ENCODE measurements at regions not wholly inside any gene's neighbourhood (a gene's known extent, or its start where the extent isn't known, plus 50 kb on each side); places are given as distances from the start of the nearest gene placed in this dataset.

DNA sequence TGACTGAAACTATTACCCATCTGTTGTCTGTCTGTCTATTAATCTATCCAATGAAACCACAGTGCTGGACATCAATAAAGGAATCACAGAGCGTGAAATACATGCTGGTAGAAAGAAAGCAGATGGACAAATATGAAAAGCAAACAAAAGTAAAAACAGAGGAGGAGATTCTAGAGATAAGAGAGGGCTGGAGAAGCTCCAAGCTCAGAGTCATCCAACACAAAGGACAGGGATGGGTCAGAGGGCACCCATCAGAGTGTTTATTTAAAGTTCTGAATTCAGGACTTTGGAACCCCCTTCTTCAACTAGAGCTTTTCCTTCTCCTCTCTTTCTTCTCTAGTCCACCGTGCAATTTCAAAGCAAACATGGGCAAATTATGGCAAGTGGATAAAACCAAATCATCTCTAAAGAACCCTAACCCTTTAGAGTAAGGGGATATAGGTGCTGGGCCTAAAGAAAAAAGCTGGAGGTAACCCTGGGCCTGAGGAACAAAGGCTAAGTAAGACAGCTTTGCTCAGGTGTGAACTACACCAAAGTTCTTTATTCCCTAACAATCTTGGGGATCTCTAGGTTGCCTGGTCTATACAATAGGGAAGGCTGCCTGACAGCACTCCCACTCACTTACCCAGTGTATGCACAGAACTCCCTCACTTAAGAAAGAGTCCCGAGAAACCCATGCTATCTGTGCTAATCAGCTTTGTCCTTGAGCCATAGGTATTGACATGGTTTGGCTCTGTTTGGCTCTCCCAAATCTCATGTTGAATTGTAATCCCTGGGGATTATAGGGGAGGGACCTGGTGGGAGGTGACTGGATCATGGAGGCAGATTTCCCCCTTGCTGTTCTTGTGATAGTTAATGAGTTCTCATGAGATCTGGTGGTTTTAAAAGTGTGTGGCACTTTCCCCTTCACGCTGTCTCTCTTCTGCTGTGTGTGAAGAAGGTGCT, 97.0 kb downstream of the BAMBI start:
- Histone ChIP-seq H3K36me3 (ENCODE audit: insufficient read depth, insufficient read length, low read length) (no peaks in the 10 kb centered on the region), H3K9me3 (ENCODE audit: insufficient read depth, low read length) (peaks cover 17% of the 10 kb centered on the region), H3K27me3 (ENCODE audit: insufficient read depth, insufficient read length) (no peaks in the 10 kb centered on the region), H3K4me1 (ENCODE audit: insufficient read depth, insufficient read length) (no peaks in the 10 kb centered on the region), H3K4me3 (ENCODE audit: insufficient read length, low read depth) (no peak overlapping the region), H3K9ac (ENCODE audit: insufficient read length, low read depth) (no peak overlapping the region)
- DNase-seq (ENCODE audit: low read depth, low spot score): no peak
- no peak for TF ChIP-seq YY1 (IDR thresholded peaks at IDR 0.05; ENCODE audit: insufficient read depth, insufficient read length)
- no peak for TF ChIP-seq SUZ12 (IDR thresholded peaks at IDR 0.05; ENCODE audit: extremely low read depth, insufficient read depth, insufficient read length)
- no peak for TF ChIP-seq ZNF274 (IDR thresholded peaks at IDR 0.05; ENCODE audit: low read depth, low read length)

- H3K36me3 ChIP-seq (ENCODE audit: insufficient read depth, insufficient read length, low read length): no peaks in the 10 kb centered on the region
- TF ChIP-seq SUZ12 (IDR thresholded peaks at IDR 0.05; ENCODE audit: extremely low read depth, insufficient read depth, insufficient read length): no peak
- TF ChIP-seq YY1 (IDR thresholded peaks at IDR 0.05; ENCODE audit: insufficient read depth, insufficient read length): no peak
- no peak for TF ChIP-seq ZNF274 (IDR thresholded peaks at IDR 0.05; ENCODE audit: low read depth, low read length)
- H3K4me3 ChIP-seq (ENCODE audit: insufficient read length, low read depth): no peak overlapping the region
- H3K9me3 ChIP-seq (ENCODE audit: insufficient read depth, low read length): peaks cover 11% of the 10 kb centered on the region
- H3K4me1 ChIP-seq (ENCODE audit: insufficient read depth, insufficient read length): no peaks in the 10 kb centered on the region
- H3K9ac ChIP-seq (ENCODE audit: insufficient read length, low read depth): no peak overlapping the region
- no peaks in the 10 kb centered on the region for H3K27me3 ChIP-seq (ENCODE audit: insufficient read depth, insufficient read length)
- no peak for DNase-seq (ENCODE audit: low read depth, low spot score)
Measured at GRCh38 chr10:28775773-28776172, 98.5 kb downstream of the BAMBI start.

GRCh38 chr10:28776519-28776918, 99.2 kb downstream of the BAMBI start:
- Histone ChIP-seq H3K4me3 (ENCODE audit: insufficient read length, low read depth) (no peak overlapping the region), H3K27me3 (ENCODE audit: insufficient read depth, insufficient read length) (no peaks in the 10 kb centered on the region), H3K9ac (ENCODE audit: insufficient read length, low read depth) (no peak overlapping the region), H3K4me1 (ENCODE audit: insufficient read depth, insufficient read length) (no peaks in the 10 kb centered on the region), H3K9me3 (ENCODE audit: insufficient read depth, low read length) (0 out of 2 replicates have a peak, but pooled peaks cover 4% of the 10 kb centered on the region), H3K36me3 (ENCODE audit: insufficient read depth, insufficient read length, low read length) (no peaks in the 10 kb centered on the region)
- TF ChIP-seq ZNF274 (IDR thresholded peaks at IDR 0.05; ENCODE audit: low read depth, low read length) (no peak), YY1 (IDR thresholded peaks at IDR 0.05; ENCODE audit: insufficient read depth, insufficient read length) (no peak), SUZ12 (IDR thresholded peaks at IDR 0.05; ENCODE audit: extremely low read depth, insufficient read depth, insufficient read length) (no peak)
- no peak for DNase-seq (ENCODE audit: low read depth, low spot score)

DNA sequence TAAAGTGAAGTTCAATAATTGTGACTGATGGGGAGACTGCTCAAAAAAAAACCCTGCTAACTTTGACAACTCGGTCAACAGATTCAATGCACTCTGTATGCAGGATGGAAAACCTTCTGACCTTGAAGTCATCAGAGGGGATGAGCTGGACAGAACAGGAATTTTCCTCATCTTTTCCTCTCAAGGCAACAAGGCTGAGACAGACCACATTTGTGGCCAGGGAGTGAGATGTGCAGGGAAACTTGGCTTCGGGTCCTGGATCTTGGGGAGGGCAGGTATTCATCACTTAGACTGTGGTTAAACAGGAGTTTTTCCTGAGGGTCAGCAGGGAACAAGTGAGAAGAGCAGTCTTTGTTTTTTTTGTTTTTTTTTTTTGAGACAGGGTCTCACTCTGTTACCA, 100.6 kb downstream of the BAMBI start:
- H3K4me1 ChIP-seq (ENCODE audit: insufficient read depth, insufficient read length): no peaks in the 10 kb centered on the region
- H3K4me3 ChIP-seq (ENCODE audit: insufficient read length, low read depth): no peak overlapping the region
- H3K27me3 ChIP-seq (ENCODE audit: insufficient read depth, insufficient read length): no peaks in the 10 kb centered on the region
- no peak for DNase-seq (ENCODE audit: low read depth, low spot score)
- TF ChIP-seq SUZ12 (IDR thresholded peaks at IDR 0.05; ENCODE audit: extremely low read depth, insufficient read depth, insufficient read length): no peak
- no peak for TF ChIP-seq YY1 (IDR thresholded peaks at IDR 0.05; ENCODE audit: insufficient read depth, insufficient read length)
- TF ChIP-seq ZNF274 (IDR thresholded peaks at IDR 0.05; ENCODE audit: low read depth, low read length): no peak
- no peaks in the 10 kb centered on the region for H3K36me3 ChIP-seq (ENCODE audit: insufficient read depth, insufficient read length, low read length)
- 0 out of 2 replicates have a peak, but pooled peaks cover 1% of the 10 kb centered on the region for H3K9me3 ChIP-seq (ENCODE audit: insufficient read depth, low read length)
- no peak overlapping the region for H3K9ac ChIP-seq (ENCODE audit: insufficient read length, low read depth)

GRCh38 chr10:28778524-28778923, 101.2 kb downstream of the BAMBI start:
- Histone ChIP-seq H3K4me1 (ENCODE audit: insufficient read depth, insufficient read length) (peaks cover 2% of the 10 kb centered on the region), H3K9ac (ENCODE audit: insufficient read length, low read depth) (no peak overlapping the region), H3K36me3 (ENCODE audit: insufficient read depth, insufficient read length, low read length) (no peaks in the 10 kb centered on the region), H3K27me3 (ENCODE audit: insufficient read depth, insufficient read length) (no peaks in the 10 kb centered on the region), H3K9me3 (ENCODE audit: insufficient read depth, low read length) (no peaks in the 10 kb centered on the region), H3K4me3 (ENCODE audit: insufficient read length, low read depth) (no peak overlapping the region)
- DNase-seq (ENCODE audit: low read depth, low spot score): no peak
- TF ChIP-seq SUZ12 (IDR thresholded peaks at IDR 0.05; ENCODE audit: extremely low read depth, insufficient read depth, insufficient read length) (no peak), YY1 (IDR thresholded peaks at IDR 0.05; ENCODE audit: insufficient read depth, insufficient read length) (no peak), ZNF274 (IDR thresholded peaks at IDR 0.05; ENCODE audit: low read depth, low read length) (no peak)

GRCh38 chr10:28781296-28781695, 104.0 kb downstream of the BAMBI start:
- TF ChIP-seq SUZ12 (IDR thresholded peaks at IDR 0.05; ENCODE audit: extremely low read depth, insufficient read depth, insufficient read length): no peak
- TF ChIP-seq YY1 (IDR thresholded peaks at IDR 0.05; ENCODE audit: insufficient read depth, insufficient read length): no peak
- no peak for TF ChIP-seq ZNF274 (IDR thresholded peaks at IDR 0.05; ENCODE audit: low read depth, low read length)
- DNase-seq (ENCODE audit: low read depth, low spot score): no peak
- no peak overlapping the region for H3K9ac ChIP-seq (ENCODE audit: insufficient read length, low read depth)
- H3K9me3 ChIP-seq (ENCODE audit: insufficient read depth, low read length): no peaks in the 10 kb centered on the region
- no peaks in the 10 kb centered on the region for H3K36me3 ChIP-seq (ENCODE audit: insufficient read depth, insufficient read length, low read length)
- H3K4me1 ChIP-seq (ENCODE audit: insufficient read depth, insufficient read length): peaks cover 2% of the 10 kb centered on the region
- H3K27me3 ChIP-seq (ENCODE audit: insufficient read depth, insufficient read length): no peaks in the 10 kb centered on the region
- H3K4me3 ChIP-seq (ENCODE audit: insufficient read length, low read depth): no peak overlapping the region

DNA sequence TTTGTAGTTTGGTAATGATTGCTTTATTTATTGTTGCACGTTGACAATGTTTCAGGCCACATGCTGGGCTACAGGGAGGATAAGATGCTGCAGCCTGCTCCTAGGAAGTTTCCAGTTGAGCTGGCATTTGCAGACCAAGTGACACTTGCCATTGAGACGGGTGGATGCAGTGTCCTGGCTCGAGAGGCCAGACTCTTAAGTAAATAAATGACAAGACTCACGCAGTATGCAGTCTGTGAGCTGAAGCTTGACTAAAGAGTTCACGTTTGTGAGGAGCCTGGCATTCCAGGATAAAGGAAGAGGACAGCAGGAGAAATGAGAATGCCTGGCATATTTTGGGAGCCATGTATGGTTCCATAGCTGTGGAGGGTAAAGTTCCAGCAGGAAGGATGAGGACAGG, 105.8 kb downstream of the BAMBI start:
- TF ChIP-seq ZNF274 (IDR thresholded peaks at IDR 0.05; ENCODE audit: low read depth, low read length) (no peak), YY1 (IDR thresholded peaks at IDR 0.05; ENCODE audit: insufficient read depth, insufficient read length) (no peak), SUZ12 (IDR thresholded peaks at IDR 0.05; ENCODE audit: extremely low read depth, insufficient read depth, insufficient read length) (no peak)
- Histone ChIP-seq H3K4me1 (ENCODE audit: insufficient read depth, insufficient read length) (peaks cover 2% of the 10 kb centered on the region), H3K36me3 (ENCODE audit: insufficient read depth, insufficient read length, low read length) (no peaks in the 10 kb centered on the region), H3K9ac (ENCODE audit: insufficient read length, low read depth) (no peak overlapping the region), H3K27me3 (ENCODE audit: insufficient read depth, insufficient read length) (no peaks in the 10 kb centered on the region), H3K9me3 (ENCODE audit: insufficient read depth, low read length) (no peaks in the 10 kb centered on the region), H3K4me3 (ENCODE audit: insufficient read length, low read depth) (no peak overlapping the region)
- no peak for DNase-seq (ENCODE audit: low read depth, low spot score)
